ENCODE measurements at regions not wholly inside any gene's neighbourhood (a gene's known extent, or its start where the extent isn't known, plus 50 kb on each side); places are given as distances from the start of the nearest gene placed in this dataset.
"Not testable (repeated sequence)": the region's sequence is repeated elsewhere in the genome, so short reads cannot be mapped to it uniquely, and the experiment has no call there.

DNA sequence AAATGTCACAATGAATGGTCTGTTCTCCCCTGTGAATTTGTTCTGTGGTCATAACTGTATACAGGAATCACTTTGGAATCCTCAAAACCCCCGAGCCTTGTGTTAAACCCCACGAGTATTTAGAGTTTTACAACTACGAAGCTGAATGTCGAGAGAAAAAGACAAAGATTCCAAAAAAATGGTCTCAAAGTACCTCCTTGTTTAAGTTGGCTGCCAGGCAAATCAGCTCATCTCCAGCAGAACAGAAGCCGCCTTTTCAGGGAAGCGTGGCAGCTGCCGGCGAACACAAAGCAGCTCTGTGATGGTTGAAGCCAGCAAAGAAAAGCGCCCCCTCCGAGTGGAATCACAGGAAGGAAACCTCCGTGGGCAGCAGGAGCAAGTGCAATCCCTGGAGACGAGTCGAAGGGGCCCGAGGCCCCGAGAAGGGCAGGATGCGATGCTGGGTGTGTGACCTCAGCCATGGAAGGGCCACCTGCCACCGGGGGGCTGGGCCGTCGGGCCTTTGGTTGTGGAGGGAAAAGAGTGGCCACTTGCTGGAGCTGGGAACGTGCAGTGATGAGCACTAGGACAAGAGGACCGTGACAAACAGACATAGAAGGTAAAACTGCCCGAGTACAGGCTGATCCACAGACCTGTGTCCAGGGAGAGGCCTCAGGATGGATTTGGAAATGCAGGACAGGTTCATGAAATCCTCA, 706.4 kb downstream of the SEMA5A start:
- Histone ChIP-seq H3K36me3 (no peaks in the 10 kb centered on the region), H3K9me3 (peaks cover 0 to 19% (median 0%) of the 10 kb centered on the region in 11 donors), H3K27ac (no peak overlapping the region), H3K27me3 (no peaks in the 10 kb centered on the region), H3K4me1 (no peaks in the 10 kb centered on the region), H3K4me3 (no peak overlapping the region)
- TF ChIP-seq, protein P1, sequence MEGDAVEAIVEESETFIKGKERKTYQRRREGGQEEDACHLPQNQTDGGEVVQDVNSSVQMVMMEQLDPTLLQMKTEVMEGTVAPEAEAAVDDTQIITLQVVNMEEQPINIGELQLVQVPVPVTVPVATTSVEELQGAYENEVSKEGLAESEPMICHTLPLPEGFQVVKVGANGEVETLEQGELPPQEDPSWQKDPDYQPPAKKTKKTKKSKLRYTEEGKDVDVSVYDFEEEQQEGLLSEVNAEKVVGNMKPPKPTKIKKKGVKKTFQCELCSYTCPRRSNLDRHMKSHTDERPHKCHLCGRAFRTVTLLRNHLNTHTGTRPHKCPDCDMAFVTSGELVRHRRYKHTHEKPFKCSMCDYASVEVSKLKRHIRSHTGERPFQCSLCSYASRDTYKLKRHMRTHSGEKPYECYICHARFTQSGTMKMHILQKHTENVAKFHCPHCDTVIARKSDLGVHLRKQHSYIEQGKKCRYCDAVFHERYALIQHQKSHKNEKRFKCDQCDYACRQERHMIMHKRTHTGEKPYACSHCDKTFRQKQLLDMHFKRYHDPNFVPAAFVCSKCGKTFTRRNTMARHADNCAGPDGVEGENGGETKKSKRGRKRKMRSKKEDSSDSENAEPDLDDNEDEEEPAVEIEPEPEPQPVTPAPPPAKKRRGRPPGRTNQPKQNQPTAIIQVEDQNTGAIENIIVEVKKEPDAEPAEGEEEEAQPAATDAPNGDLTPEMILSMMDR (IDR thresholded peaks at IDR 0.05): no peak
- intact Hi-C loops (cut with DNase I): no loop called here
- no peak for ATAC-seq
- 65 to 78% methylated on average over 22 of the region's 22 CpGs for WGBS, 2 donors
- DNase-seq: no peak

GRCh38 chr5:8840237-8840636, 705.6 kb downstream of the SEMA5A start:
- DNase-seq (no peak), ATAC-seq (no peak)
- Histone ChIP-seq H3K4me1 (no peaks in the 10 kb centered on the region), H3K36me3 (no peaks in the 10 kb centered on the region), H3K9me3 (peaks cover 0 to 19% (median 0%) of the 10 kb centered on the region in 11 donors), H3K4me3 (no peak overlapping the region), H3K27me3 (no peaks in the 10 kb centered on the region), H3K27ac (no peak overlapping the region)
- 76 to 80% methylated on average over 34 to 39 of the region's 39 CpGs for WGBS, 2 donors
- intact Hi-C loops (cut with DNase I): no loop called here
- TF ChIP-seq, protein P1 (IDR thresholded peaks at IDR 0.05): no peak

GRCh38 chr5:8840746-8841145, 705.1 kb downstream of the SEMA5A start:
- DNase-seq: not testable (repeated sequence)

GRCh38 chr5:8842971-8843551, 702.8 kb downstream of the SEMA5A start:
- TF ChIP-seq, protein P1 (IDR thresholded peaks at IDR 0.05): peak in 3 of 9 donors; percentile 15 to 25 (median 21)
- Histone ChIP-seq H3K4me3 (no peak overlapping the region), H3K36me3 (no peaks in the 10 kb centered on the region), H3K4me1 (no peaks in the 10 kb centered on the region), H3K27me3 (no peaks in the 10 kb centered on the region), H3K27ac (peak overlapping the region in 1 of 10 donors; percentile 10), H3K9me3 (peaks cover 0 to 19% (median 0%) of the 10 kb centered on the region in 11 donors)
- WGBS, 2 donors: 77 to 82% methylated on average over 5 of the region's 5 CpGs
- no peak for DNase-seq
- peak in 2 of 8 donors; percentile 44 to 55 for ATAC-seq
- intact Hi-C loops (cut with DNase I): no loop called here

More at GRCh38 chr5:8840746-8841145, 705.1 kb downstream of the SEMA5A start:
- intact Hi-C loops (cut with DNase I); H3K4me1 ChIP-seq; H3K4me3 ChIP-seq; H3K27ac ChIP-seq; H3K36me3 ChIP-seq; ATAC-seq; H3K27me3 ChIP-seq: not testable (repeated sequence)
- 91 to 92% methylated on average over 8 of the region's 8 CpGs for WGBS, 2 donors
- H3K9me3 ChIP-seq: peaks cover 0 to 19% (median 0%) of the 10 kb centered on the region in 11 donors

GRCh38 chr5:8843771-8844170, 702.1 kb downstream of the SEMA5A start:
- DNase-seq (peak in 1 of 2 donors; percentile 31), ATAC-seq (peak; percentile 30 to 92 (median 62))
- no peaks in the 10 kb centered on the region for H3K36me3 ChIP-seq
- TF ChIP-seq, protein P1 (IDR thresholded peaks at IDR 0.05): no peak
- intact Hi-C loops (cut with DNase I): no loop called here
- no peaks in the 10 kb centered on the region for H3K27me3 ChIP-seq
- H3K4me3 ChIP-seq: no peak overlapping the region
- WGBS, 2 donors: 52 to 58% methylated on average over 7 of the region's 7 CpGs
- H3K9me3 ChIP-seq: peaks cover 0 to 19% (median 0%) of the 10 kb centered on the region in 11 donors
- H3K27ac ChIP-seq: peak overlapping the region in 1 of 10 donors; percentile 53
- H3K4me1 ChIP-seq: no peaks in the 10 kb centered on the region

Measured in heart right ventricle (tissue), 16 donors.